ENCODE measurements at regions not wholly inside any gene's neighbourhood (a gene's known extent, or its start where the extent isn't known, plus 50 kb on each side); places are given as distances from the start of the nearest gene placed in this dataset.
"Not testable (repeated sequence)": the region's sequence is repeated elsewhere in the genome, so short reads cannot be mapped to it uniquely, and the experiment has no call there.

DNA sequence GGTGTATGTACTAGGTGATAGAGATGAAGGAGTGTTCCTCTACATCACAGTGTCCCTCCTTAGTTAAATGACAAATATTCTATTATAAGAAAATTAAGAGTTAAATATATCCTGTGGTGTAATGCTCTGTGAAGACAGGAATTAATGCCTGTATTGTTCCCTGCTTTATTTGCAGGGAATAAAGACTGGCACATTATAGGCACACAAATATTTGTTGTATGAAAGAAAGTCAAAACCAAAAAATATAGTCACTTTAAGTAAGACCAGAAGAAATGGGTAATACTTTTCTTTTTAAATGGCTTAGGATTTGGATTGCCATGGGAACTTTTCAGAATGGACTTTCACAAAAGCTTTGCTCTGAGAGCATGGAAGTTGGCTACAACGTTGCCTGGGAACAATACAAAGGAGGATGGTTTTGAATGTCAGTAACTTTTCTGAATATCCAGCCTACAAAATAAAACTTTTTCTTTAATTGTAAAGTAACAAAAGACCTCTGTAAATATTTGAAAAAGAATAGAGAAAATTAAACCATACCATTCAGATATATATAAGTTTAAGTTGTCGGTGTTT lies 158.0 kb upstream of the P2RY1 start:
- no peaks in the 10 kb centered on the region for H3K9me3 Mint-ChIP-seq
- no peaks in the 10 kb centered on the region for H3K36me3 Mint-ChIP-seq
- TF ChIP-seq, protein P1, sequence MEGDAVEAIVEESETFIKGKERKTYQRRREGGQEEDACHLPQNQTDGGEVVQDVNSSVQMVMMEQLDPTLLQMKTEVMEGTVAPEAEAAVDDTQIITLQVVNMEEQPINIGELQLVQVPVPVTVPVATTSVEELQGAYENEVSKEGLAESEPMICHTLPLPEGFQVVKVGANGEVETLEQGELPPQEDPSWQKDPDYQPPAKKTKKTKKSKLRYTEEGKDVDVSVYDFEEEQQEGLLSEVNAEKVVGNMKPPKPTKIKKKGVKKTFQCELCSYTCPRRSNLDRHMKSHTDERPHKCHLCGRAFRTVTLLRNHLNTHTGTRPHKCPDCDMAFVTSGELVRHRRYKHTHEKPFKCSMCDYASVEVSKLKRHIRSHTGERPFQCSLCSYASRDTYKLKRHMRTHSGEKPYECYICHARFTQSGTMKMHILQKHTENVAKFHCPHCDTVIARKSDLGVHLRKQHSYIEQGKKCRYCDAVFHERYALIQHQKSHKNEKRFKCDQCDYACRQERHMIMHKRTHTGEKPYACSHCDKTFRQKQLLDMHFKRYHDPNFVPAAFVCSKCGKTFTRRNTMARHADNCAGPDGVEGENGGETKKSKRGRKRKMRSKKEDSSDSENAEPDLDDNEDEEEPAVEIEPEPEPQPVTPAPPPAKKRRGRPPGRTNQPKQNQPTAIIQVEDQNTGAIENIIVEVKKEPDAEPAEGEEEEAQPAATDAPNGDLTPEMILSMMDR (IDR thresholded peaks at IDR 0.05; ENCODE audit: unreplicated experiment), result no peak
- H3K27me3 Mint-ChIP-seq (ENCODE audit: low read depth), result peaks cover 26% of the 10 kb centered on the region
- no peak overlapping the region for H3K4me3 Mint-ChIP-seq
- no peak for DNase-seq (ENCODE audit: low spot score in 2 of 2, unreplicated experiment in 2 of 2)
- peaks cover 10% of the 10 kb centered on the region for H3K4me1 Mint-ChIP-seq
- no peak overlapping the region for H3K27ac Mint-ChIP-seq

DNA sequence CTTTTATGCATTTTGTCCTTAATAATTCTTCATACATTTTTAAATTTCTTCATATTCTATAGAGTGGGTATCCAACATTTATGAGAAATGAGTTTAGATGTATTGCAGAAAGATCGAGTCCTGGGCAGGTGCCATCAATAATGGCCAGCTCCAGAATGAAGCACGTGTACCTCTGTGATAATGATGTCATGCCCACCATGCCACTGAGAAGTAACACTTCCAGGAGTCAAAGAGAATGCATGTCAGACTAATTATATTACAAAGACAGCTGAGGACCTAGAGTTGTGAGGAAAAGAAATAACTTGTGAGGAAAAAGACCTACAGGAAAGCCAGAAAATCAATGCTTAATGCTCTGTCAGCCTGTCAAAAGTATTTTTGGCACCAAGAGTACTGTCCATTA lies 157.4 kb upstream of the P2RY1 start:
- TF ChIP-seq, protein P1 (IDR thresholded peaks at IDR 0.05; ENCODE audit: unreplicated experiment), result no peak
- no peak for DNase-seq (ENCODE audit: low spot score in 2 of 2, unreplicated experiment in 2 of 2)
- Mint-ChIP-seq H3K9me3 (no peaks in the 10 kb centered on the region), H3K36me3 (no peaks in the 10 kb centered on the region), H3K27me3 (ENCODE audit: low read depth) (peaks cover 26% of the 10 kb centered on the region), H3K4me3 (no peak overlapping the region), H3K27ac (no peak overlapping the region), H3K4me1 (peaks cover 7% of the 10 kb centered on the region)

DNA sequence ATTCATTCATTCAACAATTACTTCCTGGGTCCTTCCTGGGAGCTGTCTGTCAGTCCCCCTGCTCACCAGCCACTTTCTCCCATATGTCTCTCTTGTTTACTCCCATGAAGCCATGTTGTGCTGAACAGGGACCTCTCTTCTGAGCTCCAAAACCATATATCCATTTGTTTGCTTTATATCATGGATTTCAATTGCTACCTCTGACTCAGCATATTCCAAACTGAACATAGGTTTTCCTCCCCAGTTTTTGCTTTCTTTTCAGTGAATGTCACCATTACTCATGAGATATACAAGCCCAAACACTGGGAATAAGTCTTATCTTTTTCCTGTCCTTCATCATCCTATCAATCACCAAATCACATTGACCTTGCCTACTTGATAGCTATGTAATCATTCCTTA lies 152.5 kb upstream of the P2RY1 start:
- Mint-ChIP-seq H3K4me1 (peaks cover 9% of the 10 kb centered on the region), H3K9me3 (no peaks in the 10 kb centered on the region), H3K27me3 (ENCODE audit: low read depth) (peaks cover 21% of the 10 kb centered on the region), H3K27ac (no peak overlapping the region), H3K36me3 (no peaks in the 10 kb centered on the region), H3K4me3 (no peak overlapping the region)
- no peak for DNase-seq (ENCODE audit: low spot score in 2 of 2, unreplicated experiment in 2 of 2)
- TF ChIP-seq, protein P1 (IDR thresholded peaks at IDR 0.05; ENCODE audit: unreplicated experiment), result no peak

- no peaks in the 10 kb centered on the region for H3K9me3 Mint-ChIP-seq
- no peaks in the 10 kb centered on the region for H3K36me3 Mint-ChIP-seq
- peaks cover 14% of the 10 kb centered on the region for H3K27me3 Mint-ChIP-seq (ENCODE audit: low read depth)
- TF ChIP-seq, protein P1 (IDR thresholded peaks at IDR 0.05; ENCODE audit: unreplicated experiment), result no peak
- H3K4me3 Mint-ChIP-seq, result no peak overlapping the region
- no peak overlapping the region for H3K27ac Mint-ChIP-seq
- H3K4me1 Mint-ChIP-seq, result peaks cover 9% of the 10 kb centered on the region
- no peak for DNase-seq (ENCODE audit: low spot score in 2 of 2, unreplicated experiment in 2 of 2)
Measured at GRCh38 chr3:152683521-152683999, 151.4 kb upstream of the P2RY1 start.

GRCh38 chr3:152684279-152684678 lies 150.7 kb upstream of the P2RY1 start:
- Mint-ChIP-seq H3K4me3 (no peak overlapping the region), H3K9me3 (peaks cover 3% of the 10 kb centered on the region), H3K27ac (no peak overlapping the region), H3K4me1 (peaks cover 9% of the 10 kb centered on the region), H3K36me3 (no peaks in the 10 kb centered on the region), H3K27me3 (ENCODE audit: low read depth) (peaks cover 7% of the 10 kb centered on the region)
- DNase-seq (ENCODE audit: low spot score in 2 of 2, unreplicated experiment in 2 of 2), result no peak
- TF ChIP-seq, protein P1 (IDR thresholded peaks at IDR 0.05; ENCODE audit: unreplicated experiment), result no peak

- TF ChIP-seq, protein P1 (IDR thresholded peaks at IDR 0.05; ENCODE audit: unreplicated experiment), result no peak
- Mint-ChIP-seq H3K4me3 (no peak overlapping the region), H3K36me3 (peaks cover 2% of the 10 kb centered on the region), H3K4me1 (no peaks in the 10 kb centered on the region), H3K9me3 (peaks cover 37% of the 10 kb centered on the region), H3K27ac (no peak overlapping the region), H3K27me3 (ENCODE audit: low read depth) (no peaks in the 10 kb centered on the region)
- DNase-seq (ENCODE audit: low spot score in 2 of 2, unreplicated experiment in 2 of 2), result no peak
Measured at GRCh38 chr3:152688313-152688712, 146.6 kb upstream of the P2RY1 start.

DNA sequence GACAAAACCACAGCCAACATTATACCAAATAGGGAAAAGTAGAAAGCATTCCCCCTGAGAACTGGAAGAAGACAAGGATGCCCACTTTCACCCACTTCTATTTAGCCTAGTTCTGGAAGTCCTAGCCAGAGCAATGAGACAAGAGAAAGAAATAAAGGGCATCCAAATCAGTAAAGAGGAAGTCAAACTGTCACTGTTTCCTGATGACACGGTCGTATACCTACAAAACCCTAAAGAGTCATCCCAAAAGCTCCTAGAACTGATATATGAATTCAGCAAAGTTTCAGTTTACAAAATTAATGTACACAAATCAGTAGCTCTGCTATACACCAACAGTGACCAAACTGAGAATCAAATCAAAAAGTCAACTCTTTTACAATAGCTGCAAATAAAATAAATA lies 142.6 kb upstream of the P2RY1 start:
- not testable (repeated sequence) for H3K27me3 Mint-ChIP-seq (ENCODE audit: low read depth); DNase-seq (ENCODE audit: low spot score in 2 of 2, unreplicated experiment in 2 of 2)
- peaks cover 43% of the 10 kb centered on the region for H3K9me3 Mint-ChIP-seq

GRCh38 chr3:152693521-152694250 lies 141.2 kb upstream of the P2RY1 start:
- DNase-seq (ENCODE audit: low spot score in 2 of 2, unreplicated experiment in 2 of 2); H3K27ac Mint-ChIP-seq; H3K4me1 Mint-ChIP-seq; H3K27me3 Mint-ChIP-seq (ENCODE audit: low read depth); H3K36me3 Mint-ChIP-seq; H3K4me3 Mint-ChIP-seq: not testable (repeated sequence)
- H3K9me3 Mint-ChIP-seq, result peaks cover 43% of the 10 kb centered on the region

More for the DNA sequence above, 142.6 kb upstream of the P2RY1 start:
- H3K4me1 Mint-ChIP-seq, H3K27ac Mint-ChIP-seq, H3K4me3 Mint-ChIP-seq, H3K36me3 Mint-ChIP-seq: not testable (repeated sequence)

Measured in mesothelial cell of epicardium (in vitro differentiated cells).